ENCODE measurements at regions not wholly inside any gene's neighbourhood (a gene's known extent, or its start where the extent isn't known, plus 50 kb on each side); places are given as distances from the start of the nearest gene placed in this dataset.

DNA sequence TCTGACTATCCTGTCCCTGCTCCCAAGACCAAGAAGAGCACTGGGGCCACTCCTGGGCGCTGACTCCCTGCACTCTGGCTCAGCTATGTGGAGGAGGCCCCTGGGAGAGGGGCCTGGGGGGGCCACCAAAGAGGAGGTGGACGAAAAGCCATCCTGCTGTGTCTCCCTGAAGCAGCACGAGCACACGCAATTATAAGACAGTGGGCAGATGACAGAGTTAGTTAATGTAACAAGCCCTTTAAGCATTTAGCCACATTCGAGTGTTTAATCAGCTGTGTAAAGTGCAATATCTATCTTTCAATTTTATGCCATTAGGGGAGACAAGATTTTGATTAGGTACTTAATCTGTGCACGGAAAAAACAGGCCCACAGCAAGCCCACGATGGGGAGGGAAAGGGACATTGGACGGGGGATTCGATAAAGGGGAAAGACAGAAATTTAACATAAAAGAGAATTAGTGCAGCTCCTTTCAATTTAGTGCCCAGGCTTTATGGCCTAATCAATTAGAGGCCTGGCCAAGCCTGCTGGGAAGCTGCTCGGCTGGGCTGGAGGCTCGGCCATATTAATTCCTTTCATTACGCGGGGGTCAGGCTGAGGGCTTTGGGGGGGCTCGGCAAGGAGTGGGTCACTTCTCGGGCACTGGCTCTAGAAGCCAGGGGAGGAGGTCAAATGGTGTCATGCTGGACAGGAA lies 286.2 kb downstream of the DHX35 start:
- DNase-seq (ENCODE audit: low read depth, low spot score): no peak
- ChIA-PET POLR2A (no interaction called here), CTCF (interaction anchor here (0.6 kb wide), 1 partner anchor 17 kb away, joined by 3 read pairs; no protein-coding TSS in a partner anchor)
- TF ChIP-seq, protein P1, sequence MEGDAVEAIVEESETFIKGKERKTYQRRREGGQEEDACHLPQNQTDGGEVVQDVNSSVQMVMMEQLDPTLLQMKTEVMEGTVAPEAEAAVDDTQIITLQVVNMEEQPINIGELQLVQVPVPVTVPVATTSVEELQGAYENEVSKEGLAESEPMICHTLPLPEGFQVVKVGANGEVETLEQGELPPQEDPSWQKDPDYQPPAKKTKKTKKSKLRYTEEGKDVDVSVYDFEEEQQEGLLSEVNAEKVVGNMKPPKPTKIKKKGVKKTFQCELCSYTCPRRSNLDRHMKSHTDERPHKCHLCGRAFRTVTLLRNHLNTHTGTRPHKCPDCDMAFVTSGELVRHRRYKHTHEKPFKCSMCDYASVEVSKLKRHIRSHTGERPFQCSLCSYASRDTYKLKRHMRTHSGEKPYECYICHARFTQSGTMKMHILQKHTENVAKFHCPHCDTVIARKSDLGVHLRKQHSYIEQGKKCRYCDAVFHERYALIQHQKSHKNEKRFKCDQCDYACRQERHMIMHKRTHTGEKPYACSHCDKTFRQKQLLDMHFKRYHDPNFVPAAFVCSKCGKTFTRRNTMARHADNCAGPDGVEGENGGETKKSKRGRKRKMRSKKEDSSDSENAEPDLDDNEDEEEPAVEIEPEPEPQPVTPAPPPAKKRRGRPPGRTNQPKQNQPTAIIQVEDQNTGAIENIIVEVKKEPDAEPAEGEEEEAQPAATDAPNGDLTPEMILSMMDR (IDR thresholded peaks at IDR 0.05; ENCODE audit: insufficient read depth, low read length, missing control alignments): no peak
- no peak overlapping the region for H3K4me3 ChIP-seq (ENCODE audit: low read depth, low read length)

DNA sequence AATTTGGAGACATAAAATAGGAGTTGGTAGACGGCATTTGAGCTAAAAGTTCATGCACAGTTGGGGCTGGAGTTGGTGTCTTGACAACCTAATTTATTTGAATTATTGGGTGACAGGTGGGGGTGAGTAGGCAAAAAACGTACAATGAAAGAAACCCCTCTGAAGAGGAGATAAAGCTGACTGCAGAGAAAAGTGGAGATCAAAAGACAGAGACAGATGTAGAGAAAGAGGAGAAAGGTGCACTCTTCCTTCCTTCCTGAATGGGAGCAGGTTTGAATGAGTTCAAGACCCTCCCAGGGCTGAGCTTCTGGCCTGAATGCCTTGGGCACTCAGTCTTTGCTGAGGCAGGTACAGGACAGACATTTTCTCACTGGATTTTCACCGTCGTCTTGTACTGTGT lies 284.3 kb downstream of the DHX35 start:
- H3K4me3 ChIP-seq (ENCODE audit: low read depth, low read length): no peak overlapping the region
- POLR2A ChIA-PET: no interaction called here
- TF ChIP-seq, protein P1 (IDR thresholded peaks at IDR 0.05; ENCODE audit: insufficient read depth, low read length, missing control alignments): no peak
- DNase-seq (ENCODE audit: low read depth, low spot score): no peak
- CTCF ChIA-PET: interaction anchor here (0.8 to 1.1 kb wide), 2 partner anchors 18 to 20 kb away, joined by 4 to 5 read pairs; no protein-coding TSS in a partner anchor

- no peak overlapping the region for H3K4me3 ChIP-seq (ENCODE audit: low read depth, low read length)
- CTCF ChIA-PET: no interaction called here
- TF ChIP-seq, protein P1 (IDR thresholded peaks at IDR 0.05; ENCODE audit: insufficient read depth, low read length, missing control alignments): no peak
- POLR2A ChIA-PET: no interaction called here
- no peak for DNase-seq (ENCODE audit: low read depth, low spot score)
These were observed 283.7 kb downstream of the DHX35 start for GRCh38 chr20:39245685-39246311.

DNA sequence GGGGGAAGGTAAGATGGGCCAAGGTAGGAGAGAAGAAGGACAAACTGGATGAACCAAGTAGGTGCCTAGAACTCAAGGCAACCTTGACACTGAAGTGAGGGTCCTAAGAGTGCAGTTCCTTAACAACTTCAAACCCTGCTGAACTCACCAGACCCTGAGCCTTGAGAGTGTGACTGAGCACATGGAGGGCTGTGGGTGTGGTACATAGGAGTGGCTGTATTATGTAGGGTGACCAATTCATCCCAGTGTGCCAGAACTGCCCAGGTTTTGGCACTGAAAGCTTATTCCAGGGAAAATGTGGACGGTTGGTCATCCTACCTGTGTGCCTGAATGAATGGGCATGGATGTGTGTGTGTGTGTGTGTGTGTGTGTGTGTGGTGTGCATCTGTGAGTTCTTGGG lies 281.8 kb downstream of the DHX35 start:
- ChIA-PET POLR2A (no interaction called here), CTCF (no interaction called here)
- no peak overlapping the region for H3K4me3 ChIP-seq (ENCODE audit: low read depth, low read length)
- TF ChIP-seq, protein P1 (IDR thresholded peaks at IDR 0.05; ENCODE audit: insufficient read depth, low read length, missing control alignments): no peak
- DNase-seq (ENCODE audit: low read depth, low spot score): no peak

DNA sequence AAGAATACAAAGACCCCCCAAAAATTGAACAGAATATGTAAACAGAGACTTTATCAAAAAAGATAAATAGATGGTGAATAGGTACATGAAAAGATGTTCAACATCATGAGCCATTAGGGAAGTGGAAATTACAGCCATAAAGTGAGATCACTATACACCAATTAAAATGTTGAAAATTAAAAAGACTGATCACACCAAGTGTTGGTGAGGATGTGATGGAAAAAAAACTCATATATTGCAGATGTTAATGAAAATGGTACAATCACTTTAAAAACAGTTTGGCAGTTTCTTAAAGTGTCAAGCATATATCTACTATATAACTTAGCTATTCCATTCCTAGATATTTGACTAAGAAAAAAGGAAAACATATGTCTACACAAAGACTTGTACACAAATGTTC lies 280.5 kb downstream of the DHX35 start:
- TF ChIP-seq, protein P1 (IDR thresholded peaks at IDR 0.05; ENCODE audit: insufficient read depth, low read length, missing control alignments): no peak
- no peak for DNase-seq (ENCODE audit: low read depth, low spot score)
- ChIA-PET CTCF (interaction anchor here (1.5 kb wide), 1 partner anchor 22 kb away, joined by 3 read pairs; no protein-coding TSS in a partner anchor), POLR2A (no interaction called here)
- H3K4me3 ChIP-seq (ENCODE audit: low read depth, low read length): no peak overlapping the region

DNA sequence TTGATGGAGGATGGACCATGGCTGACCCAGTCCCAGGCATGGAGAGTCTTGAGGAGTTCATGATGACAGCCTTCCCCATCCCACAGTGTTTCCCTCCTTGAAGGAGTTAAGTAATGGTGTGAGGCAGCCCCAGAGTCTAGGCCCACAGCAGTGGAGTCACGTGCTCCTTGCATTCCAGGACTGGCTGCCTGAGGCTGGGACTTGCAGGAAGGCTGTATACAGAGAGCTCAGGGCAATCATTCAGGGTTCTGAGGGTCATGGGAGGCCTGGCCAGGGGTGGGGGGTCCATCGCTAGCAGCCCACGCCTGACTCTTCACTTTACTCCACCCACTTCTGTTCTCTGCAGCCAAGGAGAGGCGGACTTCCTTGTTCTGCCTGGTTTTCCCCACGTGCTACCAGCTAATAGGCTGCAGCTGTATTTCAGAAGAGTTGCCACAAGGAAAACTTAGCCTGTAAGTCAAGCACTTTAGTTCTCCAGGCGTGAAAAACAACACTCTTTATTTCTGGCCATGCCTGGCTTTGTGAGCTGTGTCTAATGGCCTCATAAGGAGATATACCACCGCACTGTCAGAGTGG lies 272.5 kb downstream of the DHX35 start:
- no peak overlapping the region for H3K4me3 ChIP-seq (ENCODE audit: low read depth, low read length)
- TF ChIP-seq, protein P1 (IDR thresholded peaks at IDR 0.05; ENCODE audit: insufficient read depth, low read length, missing control alignments): no peak
- CTCF ChIA-PET: no interaction called here
- POLR2A ChIA-PET: no interaction called here
- no peak for DNase-seq (ENCODE audit: low read depth, low spot score)

Data from AG04449 (cell line).